ENCODE measurements at regions not wholly inside any gene's neighbourhood (a gene's known extent, or its start where the extent isn't known, plus 50 kb on each side); places are given as distances from the start of the nearest gene placed in this dataset.

DNA sequence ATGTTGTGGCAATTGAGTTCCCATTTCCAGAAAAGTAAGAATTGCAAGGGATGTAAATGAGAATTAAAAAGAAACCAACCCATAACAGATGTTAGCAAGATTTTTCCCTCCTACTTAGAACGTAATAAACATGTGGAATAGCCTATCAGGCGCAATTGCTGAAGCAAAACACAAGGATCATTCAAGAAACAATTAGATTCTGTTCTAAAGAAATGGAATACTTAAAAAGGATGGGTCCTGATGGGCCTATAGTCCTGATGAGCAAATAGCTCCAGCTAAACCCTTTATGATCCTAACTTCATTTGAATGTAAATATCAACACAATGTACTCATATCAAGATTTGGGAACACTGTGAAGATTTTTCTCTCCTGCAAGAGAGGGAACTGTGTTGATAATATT is 771.0 kb upstream of the CDH7 start:
- Histone ChIP-seq H3K79me2 (ENCODE audit: control insufficient read depth, low read length) (no peaks in the 10 kb centered on the region), H3K36me3 (ENCODE audit: control insufficient read depth, low read length) (no peaks in the 10 kb centered on the region), H3F3A (ENCODE audit: control insufficient read depth, insufficient read depth) (no peaks in the 10 kb centered on the region), H4K20me1 (ENCODE audit: control insufficient read depth, insufficient read depth, low read depth, low read length) (no peaks in the 10 kb centered on the region), H3K27ac (ENCODE audit: low read depth, low read length) (no peak overlapping the region), H3K4me1 (ENCODE audit: control insufficient read depth, low read length) (no peaks in the 10 kb centered on the region), H3K4me3 (ENCODE audit: low read length) (no peak overlapping the region), H3K9me2 (replicated peaks; ENCODE audit: control insufficient read depth, low read length) (no peaks in the 10 kb centered on the region), H3K9me3 (ENCODE audit: control insufficient read depth, insufficient read depth, low read length) (no peaks in the 10 kb centered on the region), H3K27me3 (ENCODE audit: control insufficient read depth, low read length) (no peaks in the 10 kb centered on the region), H3K4me2 (ENCODE audit: low read length) (no peak overlapping the region)
- TF ChIP-seq, protein P1, sequence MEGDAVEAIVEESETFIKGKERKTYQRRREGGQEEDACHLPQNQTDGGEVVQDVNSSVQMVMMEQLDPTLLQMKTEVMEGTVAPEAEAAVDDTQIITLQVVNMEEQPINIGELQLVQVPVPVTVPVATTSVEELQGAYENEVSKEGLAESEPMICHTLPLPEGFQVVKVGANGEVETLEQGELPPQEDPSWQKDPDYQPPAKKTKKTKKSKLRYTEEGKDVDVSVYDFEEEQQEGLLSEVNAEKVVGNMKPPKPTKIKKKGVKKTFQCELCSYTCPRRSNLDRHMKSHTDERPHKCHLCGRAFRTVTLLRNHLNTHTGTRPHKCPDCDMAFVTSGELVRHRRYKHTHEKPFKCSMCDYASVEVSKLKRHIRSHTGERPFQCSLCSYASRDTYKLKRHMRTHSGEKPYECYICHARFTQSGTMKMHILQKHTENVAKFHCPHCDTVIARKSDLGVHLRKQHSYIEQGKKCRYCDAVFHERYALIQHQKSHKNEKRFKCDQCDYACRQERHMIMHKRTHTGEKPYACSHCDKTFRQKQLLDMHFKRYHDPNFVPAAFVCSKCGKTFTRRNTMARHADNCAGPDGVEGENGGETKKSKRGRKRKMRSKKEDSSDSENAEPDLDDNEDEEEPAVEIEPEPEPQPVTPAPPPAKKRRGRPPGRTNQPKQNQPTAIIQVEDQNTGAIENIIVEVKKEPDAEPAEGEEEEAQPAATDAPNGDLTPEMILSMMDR (IDR thresholded peaks at IDR 0.05; ENCODE audit: low read depth, low read length, poor library complexity, severe bottlenecking), result no peak
- TF ChIP-seq EZH2phosphoT487 (IDR thresholded peaks at IDR 0.05; ENCODE audit: borderline replicate concordance, low read length), result no peak

DNA sequence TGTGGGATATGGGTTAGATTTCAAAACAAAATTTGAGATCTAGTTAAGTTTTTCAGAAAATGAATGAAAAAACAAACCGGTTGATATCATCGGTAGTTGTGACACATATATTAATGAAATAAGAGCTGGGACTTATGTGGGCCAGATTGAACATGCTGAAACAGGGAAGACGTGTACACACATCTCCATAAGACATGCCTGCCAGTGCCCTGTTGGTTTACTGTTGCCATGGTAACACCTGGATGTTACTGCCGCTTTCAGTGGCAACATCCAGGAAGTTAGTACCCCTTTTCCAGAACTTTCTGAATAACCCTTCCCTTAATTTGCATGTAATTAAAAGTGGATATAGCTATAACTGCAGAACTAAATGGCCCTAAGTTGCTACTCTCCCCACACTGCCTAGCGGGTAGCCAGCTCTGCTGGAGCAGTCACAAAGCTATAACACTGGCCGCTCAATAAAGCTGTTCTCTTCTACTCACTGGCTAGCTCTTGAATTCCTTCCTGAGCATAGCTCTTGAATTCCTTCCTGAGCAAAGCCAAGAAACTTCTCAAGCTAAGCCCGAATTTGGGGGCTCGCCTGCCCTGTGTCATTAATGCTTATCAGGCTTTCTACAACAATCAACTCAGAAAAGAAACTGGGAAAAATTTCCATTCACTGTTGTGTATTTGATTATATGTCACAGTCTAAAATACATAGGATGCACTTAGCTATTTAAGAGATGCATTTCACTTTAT is 776.3 kb upstream of the CDH7 start:
- no peak for TF ChIP-seq EZH2phosphoT487 (IDR thresholded peaks at IDR 0.05; ENCODE audit: borderline replicate concordance, low read length)
- TF ChIP-seq, protein P1 (IDR thresholded peaks at IDR 0.05; ENCODE audit: low read depth, low read length, poor library complexity, severe bottlenecking), result no peak
- Histone ChIP-seq H3K4me1 (ENCODE audit: control insufficient read depth, low read length) (no peaks in the 10 kb centered on the region), H3K36me3 (ENCODE audit: control insufficient read depth, low read length) (no peaks in the 10 kb centered on the region), H3K4me2 (ENCODE audit: low read length) (no peak overlapping the region), H3K79me2 (ENCODE audit: control insufficient read depth, low read length) (no peaks in the 10 kb centered on the region), H3F3A (ENCODE audit: control insufficient read depth, insufficient read depth) (no peaks in the 10 kb centered on the region), H3K4me3 (ENCODE audit: low read length) (no peak overlapping the region), H3K9me3 (ENCODE audit: control insufficient read depth, insufficient read depth, low read length) (no peaks in the 10 kb centered on the region), H4K20me1 (ENCODE audit: control insufficient read depth, insufficient read depth, low read depth, low read length) (no peaks in the 10 kb centered on the region), H3K9me2 (replicated peaks; ENCODE audit: control insufficient read depth, low read length) (no peaks in the 10 kb centered on the region), H3K27me3 (ENCODE audit: control insufficient read depth, low read length) (no peaks in the 10 kb centered on the region), H3K27ac (ENCODE audit: low read depth, low read length) (no peak overlapping the region)

DNA sequence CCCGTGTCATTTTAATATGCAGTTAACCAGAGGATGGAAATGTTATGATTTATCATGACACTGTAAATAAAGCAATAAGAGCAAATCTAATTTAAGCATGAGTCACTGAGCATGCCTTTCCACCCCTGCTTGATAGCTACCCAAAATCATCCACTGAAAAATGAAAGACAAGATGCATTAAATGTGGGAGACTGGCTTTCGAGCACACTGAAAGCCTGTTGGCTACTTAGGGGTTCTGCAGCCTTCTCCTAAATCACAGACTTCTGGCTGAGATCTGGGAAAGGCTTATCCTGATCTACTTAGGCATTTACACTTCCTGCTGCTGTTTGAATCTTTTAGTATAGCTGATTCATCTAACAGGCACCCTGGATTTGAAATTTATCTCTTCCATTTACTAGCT is 778.3 kb upstream of the CDH7 start:
- Histone ChIP-seq H3F3A (ENCODE audit: control insufficient read depth, insufficient read depth) (no peaks in the 10 kb centered on the region), H3K36me3 (ENCODE audit: control insufficient read depth, low read length) (no peaks in the 10 kb centered on the region), H3K4me2 (ENCODE audit: low read length) (no peak overlapping the region)

More for the DNA sequence above, 778.3 kb upstream of the CDH7 start:
- TF ChIP-seq, protein P1 (IDR thresholded peaks at IDR 0.05; ENCODE audit: low read depth, low read length, poor library complexity, severe bottlenecking), result no peak
- TF ChIP-seq EZH2phosphoT487 (IDR thresholded peaks at IDR 0.05; ENCODE audit: borderline replicate concordance, low read length), result no peak
- H3K9me2 ChIP-seq (replicated peaks; ENCODE audit: control insufficient read depth, low read length), result no peaks in the 10 kb centered on the region
- H3K27ac ChIP-seq (ENCODE audit: low read depth, low read length), result no peak overlapping the region
- H3K9me3 ChIP-seq (ENCODE audit: control insufficient read depth, insufficient read depth, low read length), result no peaks in the 10 kb centered on the region
- no peaks in the 10 kb centered on the region for H3K79me2 ChIP-seq (ENCODE audit: control insufficient read depth, low read length)
- no peaks in the 10 kb centered on the region for H4K20me1 ChIP-seq (ENCODE audit: control insufficient read depth, insufficient read depth, low read depth, low read length)
- H3K4me3 ChIP-seq (ENCODE audit: low read length), result no peak overlapping the region
- no peaks in the 10 kb centered on the region for H3K4me1 ChIP-seq (ENCODE audit: control insufficient read depth, low read length)
- no peaks in the 10 kb centered on the region for H3K27me3 ChIP-seq (ENCODE audit: control insufficient read depth, low read length)
